ENCODE measurements at regions not wholly inside any gene's neighbourhood (a gene's known extent, or its start where the extent isn't known, plus 50 kb on each side); places are given as distances from the start of the nearest gene placed in this dataset.

GRCh38 chr5:171693412-171693811 is 92.2 kb upstream of the SMIM23 start:
- TF ChIP-seq TEAD4 (IDR thresholded peaks at IDR 0.05), result no peak
- TF ChIP-seq TCF12 (IDR thresholded peaks at IDR 0.05; ENCODE audit: low read depth), result no peak
- no peak for TF ChIP-seq YY1 (IDR thresholded peaks at IDR 0.05; ENCODE audit: low read depth)
- no peak for TF ChIP-seq EP300 (IDR thresholded peaks at IDR 0.05; ENCODE audit: borderline replicate concordance)
- TF ChIP-seq RAD21 (IDR thresholded peaks at IDR 0.05; ENCODE audit: low read depth), result no peak
- no peak for TF ChIP-seq CEBPB (IDR thresholded peaks at IDR 0.05)
- TF ChIP-seq CREB1 (IDR thresholded peaks at IDR 0.05; ENCODE audit: low read depth), result no peak
- TF ChIP-seq USF1 (IDR thresholded peaks at IDR 0.05), result no peak
- no peak for TF ChIP-seq ZBTB7A (IDR thresholded peaks at IDR 0.05; ENCODE audit: low read depth)
- TF ChIP-seq MAX (IDR thresholded peaks at IDR 0.05), result no peak
- no peak for TF ChIP-seq TAF1 (IDR thresholded peaks at IDR 0.05; ENCODE audit: low read depth)
- no peak for TF ChIP-seq EGR1 (IDR thresholded peaks at IDR 0.05)
- TF ChIP-seq, protein P1, sequence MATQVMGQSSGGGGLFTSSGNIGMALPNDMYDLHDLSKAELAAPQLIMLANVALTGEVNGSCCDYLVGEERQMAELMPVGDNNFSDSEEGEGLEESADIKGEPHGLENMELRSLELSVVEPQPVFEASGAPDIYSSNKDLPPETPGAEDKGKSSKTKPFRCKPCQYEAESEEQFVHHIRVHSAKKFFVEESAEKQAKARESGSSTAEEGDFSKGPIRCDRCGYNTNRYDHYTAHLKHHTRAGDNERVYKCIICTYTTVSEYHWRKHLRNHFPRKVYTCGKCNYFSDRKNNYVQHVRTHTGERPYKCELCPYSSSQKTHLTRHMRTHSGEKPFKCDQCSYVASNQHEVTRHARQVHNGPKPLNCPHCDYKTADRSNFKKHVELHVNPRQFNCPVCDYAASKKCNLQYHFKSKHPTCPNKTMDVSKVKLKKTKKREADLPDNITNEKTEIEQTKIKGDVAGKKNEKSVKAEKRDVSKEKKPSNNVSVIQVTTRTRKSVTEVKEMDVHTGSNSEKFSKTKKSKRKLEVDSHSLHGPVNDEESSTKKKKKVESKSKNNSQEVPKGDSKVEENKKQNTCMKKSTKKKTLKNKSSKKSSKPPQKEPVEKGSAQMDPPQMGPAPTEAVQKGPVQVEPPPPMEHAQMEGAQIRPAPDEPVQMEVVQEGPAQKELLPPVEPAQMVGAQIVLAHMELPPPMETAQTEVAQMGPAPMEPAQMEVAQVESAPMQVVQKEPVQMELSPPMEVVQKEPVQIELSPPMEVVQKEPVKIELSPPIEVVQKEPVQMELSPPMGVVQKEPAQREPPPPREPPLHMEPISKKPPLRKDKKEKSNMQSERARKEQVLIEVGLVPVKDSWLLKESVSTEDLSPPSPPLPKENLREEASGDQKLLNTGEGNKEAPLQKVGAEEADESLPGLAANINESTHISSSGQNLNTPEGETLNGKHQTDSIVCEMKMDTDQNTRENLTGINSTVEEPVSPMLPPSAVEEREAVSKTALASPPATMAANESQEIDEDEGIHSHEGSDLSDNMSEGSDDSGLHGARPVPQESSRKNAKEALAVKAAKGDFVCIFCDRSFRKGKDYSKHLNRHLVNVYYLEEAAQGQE (IDR thresholded peaks at IDR 0.05; ENCODE audit: low read depth), result no peak
- TF ChIP-seq FOXM1 (IDR thresholded peaks at IDR 0.05; ENCODE audit: borderline replicate concordance, low read depth), result no peak
- no peak for TF ChIP-seq NFIC (IDR thresholded peaks at IDR 0.05)

GRCh38 chr5:171695804-171696203 is 89.8 kb upstream of the SMIM23 start:
- TF ChIP-seq RAD21 (IDR thresholded peaks at IDR 0.05; ENCODE audit: low read depth) (no peak), TAF1 (IDR thresholded peaks at IDR 0.05; ENCODE audit: low read depth) (no peak), EP300 (IDR thresholded peaks at IDR 0.05; ENCODE audit: borderline replicate concordance) (no peak), TCF12 (IDR thresholded peaks at IDR 0.05; ENCODE audit: low read depth) (no peak), FOXM1 (IDR thresholded peaks at IDR 0.05; ENCODE audit: borderline replicate concordance, low read depth) (no peak), CREB1 (IDR thresholded peaks at IDR 0.05; ENCODE audit: low read depth) (no peak), NFIC (IDR thresholded peaks at IDR 0.05) (no peak), TEAD4 (IDR thresholded peaks at IDR 0.05) (no peak), USF1 (IDR thresholded peaks at IDR 0.05) (no peak), EGR1 (IDR thresholded peaks at IDR 0.05) (no peak), CEBPB (IDR thresholded peaks at IDR 0.05) (no peak), ZBTB7A (IDR thresholded peaks at IDR 0.05; ENCODE audit: low read depth) (no peak), YY1 (IDR thresholded peaks at IDR 0.05; ENCODE audit: low read depth) (no peak)
- TF ChIP-seq, protein P1 (IDR thresholded peaks at IDR 0.05; ENCODE audit: low read depth), result no peak

DNA sequence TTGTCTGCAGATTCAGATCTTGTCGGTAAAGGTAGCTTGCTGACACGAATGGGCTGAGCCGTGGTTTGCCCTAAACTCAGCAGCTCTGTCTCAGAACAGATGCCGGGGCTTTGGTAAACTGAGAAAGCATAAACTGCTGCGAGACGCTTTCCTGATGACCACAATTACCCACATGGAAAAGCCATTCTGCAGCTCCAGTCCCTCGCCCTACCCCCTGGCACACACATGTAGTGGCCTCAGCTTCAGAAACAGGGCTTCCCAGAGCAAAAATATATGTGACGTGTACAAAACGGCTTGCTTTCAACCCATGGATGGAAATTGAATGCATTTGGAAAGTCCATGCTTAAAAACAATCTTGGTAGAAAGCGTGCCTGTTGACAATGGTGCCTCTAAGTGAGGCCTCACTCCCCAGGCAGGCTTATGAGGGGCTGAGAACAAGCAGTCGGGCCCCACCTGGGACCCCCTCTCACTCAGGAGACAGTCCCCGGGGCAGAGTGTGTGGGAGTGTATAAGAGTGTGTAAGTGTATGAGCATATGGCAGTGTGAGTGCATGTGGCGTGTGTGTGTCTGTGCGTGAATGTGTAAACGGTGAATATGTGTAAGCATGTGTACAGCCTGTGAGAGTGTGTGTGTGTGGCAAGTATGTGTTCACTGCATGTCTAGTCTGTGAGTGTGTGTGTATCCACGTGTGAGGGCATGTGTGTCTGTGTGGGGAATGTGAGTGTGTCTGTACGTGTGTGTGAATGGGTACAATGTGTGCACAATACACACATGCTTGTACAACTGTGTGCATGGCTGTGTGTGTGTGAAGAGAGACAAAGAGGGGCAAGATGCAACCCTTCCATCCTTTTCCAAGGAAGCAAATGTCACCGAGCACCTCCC is 88.2 kb upstream of the SMIM23 start:
- TF ChIP-seq CREB1 (IDR thresholded peaks at IDR 0.05; ENCODE audit: low read depth), result no peak

GRCh38 chr5:171700318-171700912 is 85.2 kb upstream of the SMIM23 start:
- TF ChIP-seq EP300 (IDR thresholded peaks at IDR 0.05; ENCODE audit: borderline replicate concordance), result no peak
- no peak for TF ChIP-seq CREB1 (IDR thresholded peaks at IDR 0.05; ENCODE audit: low read depth)
- TF ChIP-seq NFIC (IDR thresholded peaks at IDR 0.05), result no peak
- no peak for TF ChIP-seq CEBPB (IDR thresholded peaks at IDR 0.05)
- no peak for TF ChIP-seq MAX (IDR thresholded peaks at IDR 0.05)
- no peak for TF ChIP-seq ZBTB7A (IDR thresholded peaks at IDR 0.05; ENCODE audit: low read depth)
- TF ChIP-seq TCF12 (IDR thresholded peaks at IDR 0.05; ENCODE audit: low read depth), result no peak
- TF ChIP-seq EGR1 (IDR thresholded peaks at IDR 0.05), result no peak
- no peak for TF ChIP-seq TAF1 (IDR thresholded peaks at IDR 0.05; ENCODE audit: low read depth)
- TF ChIP-seq, protein P1 (IDR thresholded peaks at IDR 0.05; ENCODE audit: low read depth), result no peak
- TF ChIP-seq YY1 (IDR thresholded peaks at IDR 0.05; ENCODE audit: low read depth), result no peak
- TF ChIP-seq RAD21 (IDR thresholded peaks at IDR 0.05; ENCODE audit: low read depth), result no peak
- no peak for TF ChIP-seq USF1 (IDR thresholded peaks at IDR 0.05)
- TF ChIP-seq TEAD4 (IDR thresholded peaks at IDR 0.05), result no peak
